Esophagus muscularis mucosa (tissue), 4 donors: ENCODE measurements at regions not wholly inside any gene's neighbourhood (a gene's known extent, or its start where the extent isn't known, plus 50 kb on each side); places are given as distances from the start of the nearest gene placed in this dataset.

ENCODE experiments used
- CTCF ChIP-seq, 3 experiments: fragments of 200-600 bp in 2 of 3; fragments of 450-650 bp in 1 of 3; sonication (generic) in 2 of 3; IDR thresholded peaks; one replicate each; pipeline ENCODE4 v1.5.1; 2017 to 2019; ENCODE audit warnings: antibody characterized with exemption in 3 of 3, mild to moderate bottlenecking in 2 of 3, moderate library complexity in 1 of 3
- EP300 ChIP-seq: sonication (generic); formaldehyde crosslinking; IDR thresholded peaks from one replicate; pipeline ENCODE4 v1.6.1; 2017; ENCODE audit warnings: antibody characterized with exemption
- POLR2A ChIP-seq: fragments of 450-650 bp; IDR thresholded peaks from one replicate; pipeline ENCODE4 v1.6.1; 2017; ENCODE audit warnings: antibody characterized with exemption, moderate library complexity, mild to moderate bottlenecking, low read depth
- POLR2AphosphoS5 ChIP-seq, 2 donors: sonication (generic); formaldehyde crosslinking; IDR thresholded peaks; one replicate each; pipeline ENCODE4 v1.6.1; 2017; ENCODE audit warnings: antibody characterized with exemption in 2 of 2

- TF ChIP-seq CTCF (IDR thresholded peaks at IDR 0.05) (no peak), POLR2A (no peak), POLR2AphosphoS5 (IDR thresholded peaks at IDR 0.05) (no peak), EP300 (no peak)
Observed at GRCh38 chr2:42843611-42844010, 51.2 kb upstream of the HAAO start.
